ENCODE measurements at regions not wholly inside any gene's neighbourhood (a gene's known extent, or its start where the extent isn't known, plus 50 kb on each side); places are given as distances from the start of the nearest gene placed in this dataset.

DNA sequence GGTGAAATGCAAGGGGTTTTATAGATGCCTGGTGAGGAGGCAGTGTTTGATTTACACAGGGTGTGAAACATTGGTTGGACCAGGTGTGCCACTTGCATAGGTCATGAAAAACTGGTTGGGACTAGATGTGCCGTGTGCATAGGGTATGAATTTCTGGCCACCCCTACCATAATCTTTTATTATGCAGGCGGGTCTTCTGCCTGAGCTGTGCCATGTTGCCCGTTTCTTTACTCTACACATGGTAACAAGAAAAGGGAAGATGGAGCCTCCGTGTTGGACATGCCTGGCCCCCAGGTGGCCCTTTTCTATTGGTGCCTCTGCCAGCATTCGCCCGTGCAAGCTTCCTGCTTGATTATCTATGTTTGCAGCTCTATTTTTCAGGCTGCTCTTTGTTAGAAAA lies 805.4 kb downstream of the TRIB2 start:
- TF ChIP-seq, protein P1, sequence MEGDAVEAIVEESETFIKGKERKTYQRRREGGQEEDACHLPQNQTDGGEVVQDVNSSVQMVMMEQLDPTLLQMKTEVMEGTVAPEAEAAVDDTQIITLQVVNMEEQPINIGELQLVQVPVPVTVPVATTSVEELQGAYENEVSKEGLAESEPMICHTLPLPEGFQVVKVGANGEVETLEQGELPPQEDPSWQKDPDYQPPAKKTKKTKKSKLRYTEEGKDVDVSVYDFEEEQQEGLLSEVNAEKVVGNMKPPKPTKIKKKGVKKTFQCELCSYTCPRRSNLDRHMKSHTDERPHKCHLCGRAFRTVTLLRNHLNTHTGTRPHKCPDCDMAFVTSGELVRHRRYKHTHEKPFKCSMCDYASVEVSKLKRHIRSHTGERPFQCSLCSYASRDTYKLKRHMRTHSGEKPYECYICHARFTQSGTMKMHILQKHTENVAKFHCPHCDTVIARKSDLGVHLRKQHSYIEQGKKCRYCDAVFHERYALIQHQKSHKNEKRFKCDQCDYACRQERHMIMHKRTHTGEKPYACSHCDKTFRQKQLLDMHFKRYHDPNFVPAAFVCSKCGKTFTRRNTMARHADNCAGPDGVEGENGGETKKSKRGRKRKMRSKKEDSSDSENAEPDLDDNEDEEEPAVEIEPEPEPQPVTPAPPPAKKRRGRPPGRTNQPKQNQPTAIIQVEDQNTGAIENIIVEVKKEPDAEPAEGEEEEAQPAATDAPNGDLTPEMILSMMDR (IDR thresholded peaks at IDR 0.05; ENCODE audit: insufficient read depth, low read length): no peak
- TF ChIP-seq POLR2AphosphoS5 (IDR thresholded peaks at IDR 0.05; ENCODE audit: low read depth) (no peak), SPI1 (IDR thresholded peaks at IDR 0.05; ENCODE audit: borderline replicate concordance, low read depth) (no peak)
